ENCODE measurements at regions not wholly inside any gene's neighbourhood (a gene's known extent, or its start where the extent isn't known, plus 50 kb on each side); places are given as distances from the start of the nearest gene placed in this dataset.
"Not testable (repeated sequence)": the region's sequence is repeated elsewhere in the genome, so short reads cannot be mapped to it uniquely, and the experiment has no call there.

DNA sequence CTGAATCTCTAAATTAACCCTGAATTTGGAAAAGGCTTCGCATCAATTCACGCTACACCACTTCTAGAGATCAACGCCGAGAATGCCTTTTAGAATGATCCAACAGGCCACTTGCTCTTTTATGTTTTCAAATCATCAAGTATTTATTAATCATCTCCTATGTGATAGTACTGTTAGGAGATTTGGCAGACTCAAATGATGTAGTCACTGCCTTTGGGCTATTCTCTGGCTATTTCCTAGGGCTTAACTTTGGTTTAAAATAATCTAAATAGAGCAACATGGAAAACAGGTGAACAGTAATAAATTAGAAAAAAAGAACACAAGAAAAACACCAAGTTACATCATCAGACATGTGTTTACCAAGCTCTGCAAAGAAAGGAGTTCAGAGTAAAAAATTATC lies 140.3 kb downstream of the TENT5A start:
- Histone ChIP-seq H3K4me3 (ENCODE audit: low read depth, low read length) (no peak overlapping the region), H3K27ac (ENCODE audit: low read depth) (no peak overlapping the region), H3K4me1 (ENCODE audit: insufficient read depth) (no peaks in the 10 kb centered on the region), H3K36me3 (ENCODE audit: insufficient read depth) (no peaks in the 10 kb centered on the region)
- WGBS = 88% methylated on average over 4 of the region's 4 CpGs
- no peak for DNase-seq (ENCODE audit: extremely low spot score)

DNA sequence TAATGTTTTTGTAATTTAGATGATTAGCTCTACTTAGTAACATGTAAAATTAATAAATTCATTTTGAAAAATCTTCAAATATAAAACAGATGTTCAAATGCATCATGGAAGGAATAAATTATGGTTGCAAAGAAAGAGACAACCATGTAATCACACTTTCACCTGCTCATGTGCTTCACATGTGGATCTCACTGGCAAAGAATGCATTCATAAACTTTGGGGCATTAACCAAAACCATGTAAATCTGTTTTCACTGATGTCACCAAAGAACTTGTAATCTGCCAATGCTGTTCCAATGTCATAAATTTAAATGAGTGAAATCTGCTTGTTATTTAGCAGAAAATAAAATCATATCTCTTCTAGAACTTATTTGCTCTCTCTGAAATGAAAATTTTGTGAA lies 142.7 kb downstream of the TENT5A start:
- Histone ChIP-seq H3K36me3 (ENCODE audit: insufficient read depth) (no peaks in the 10 kb centered on the region), H3K27ac (ENCODE audit: low read depth) (no peak overlapping the region), H3K4me1 (ENCODE audit: insufficient read depth) (no peaks in the 10 kb centered on the region), H3K4me3 (ENCODE audit: low read depth, low read length) (no peak overlapping the region)
- DNase-seq (ENCODE audit: extremely low spot score) = no peak

GRCh38 chr6:81608776-81609175 lies 143.7 kb downstream of the TENT5A start:
- no peak for DNase-seq (ENCODE audit: extremely low spot score)
- H3K36me3 ChIP-seq (ENCODE audit: insufficient read depth) = no peaks in the 10 kb centered on the region
- H3K4me3 ChIP-seq (ENCODE audit: low read depth, low read length) = no peak overlapping the region
- H3K4me1 ChIP-seq (ENCODE audit: insufficient read depth) = no peaks in the 10 kb centered on the region
- H3K27ac ChIP-seq (ENCODE audit: low read depth) = no peak overlapping the region
- WGBS = 98% methylated on average over 2 of the region's 2 CpGs

DNA sequence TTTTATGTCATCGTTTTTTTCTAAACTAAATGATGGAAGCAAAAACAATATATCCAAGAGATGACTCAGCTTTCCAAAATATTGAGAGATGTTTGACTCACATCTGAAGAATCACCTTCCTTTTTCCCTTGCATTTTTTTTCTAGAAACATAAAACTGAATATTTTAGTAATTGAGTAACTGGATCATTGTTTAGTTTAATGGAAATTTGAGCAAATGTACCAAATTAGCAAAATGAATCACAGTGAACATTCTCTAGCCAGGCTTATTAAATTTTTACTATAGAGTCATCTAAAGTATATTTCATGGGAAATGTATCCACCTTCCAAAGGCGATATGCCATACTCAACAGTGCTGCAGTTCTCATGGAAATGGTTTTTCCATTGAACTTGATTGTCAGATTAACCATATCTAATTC lies 145.5 kb downstream of the TENT5A start:
- H3K4me3 ChIP-seq (ENCODE audit: low read depth, low read length) = no peak overlapping the region

DNA sequence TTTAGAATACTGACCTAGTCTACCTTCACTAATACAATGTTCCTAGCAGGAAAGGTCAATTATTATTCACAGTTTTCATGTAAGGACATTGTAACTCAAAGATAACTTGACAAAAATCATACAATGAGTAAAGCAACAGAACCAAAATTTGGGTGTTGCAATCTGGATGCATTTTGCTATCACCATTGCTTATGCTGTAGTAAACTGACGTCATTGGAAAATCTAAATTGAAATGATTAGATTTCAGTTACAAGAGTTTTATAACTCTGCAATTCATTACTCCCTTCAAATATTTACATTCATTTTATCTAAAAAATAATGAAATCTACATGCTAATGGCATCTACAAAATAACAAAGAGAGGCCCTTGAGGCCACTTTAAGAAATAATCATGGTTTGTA lies 147.0 kb downstream of the TENT5A start:
- H3K27ac ChIP-seq (ENCODE audit: low read depth) = no peak overlapping the region
- DNase-seq (ENCODE audit: extremely low spot score) = no peak
- 85% methylated on average over 1 of the region's 1 CpG for WGBS
- no peak overlapping the region for H3K4me3 ChIP-seq (ENCODE audit: low read depth, low read length)
- peaks cover 2% of the 10 kb centered on the region for H3K36me3 ChIP-seq (ENCODE audit: insufficient read depth)
- no peaks in the 10 kb centered on the region for H3K4me1 ChIP-seq (ENCODE audit: insufficient read depth)

More for the DNA sequence above, 145.5 kb downstream of the TENT5A start:
- Histone ChIP-seq H3K27ac (ENCODE audit: low read depth) (no peak overlapping the region), H3K36me3 (ENCODE audit: insufficient read depth) (no peaks in the 10 kb centered on the region), H3K4me1 (ENCODE audit: insufficient read depth) (no peaks in the 10 kb centered on the region)
- no peak for DNase-seq (ENCODE audit: extremely low spot score)
- WGBS = 87% methylated on average over 2 of the region's 2 CpGs

DNA sequence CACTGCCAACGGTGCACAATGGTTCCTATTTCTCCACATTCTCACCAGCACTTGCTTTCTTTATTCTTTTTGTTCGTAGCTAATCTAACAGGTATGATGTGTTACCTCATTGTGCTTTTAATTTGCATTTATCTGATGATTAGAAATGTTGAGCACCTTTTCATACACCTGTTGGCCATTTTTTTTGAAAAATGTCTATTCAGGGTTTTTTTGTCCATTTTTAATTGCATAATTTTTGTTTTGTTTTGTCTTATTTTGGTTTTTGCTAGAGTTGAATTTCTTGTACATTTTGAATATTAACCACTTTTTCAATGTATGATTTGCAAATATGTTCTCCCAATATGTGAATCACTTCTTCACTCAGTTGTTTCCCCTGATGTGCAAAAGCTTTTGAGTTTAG lies 150.6 kb downstream of the TENT5A start:
- Histone ChIP-seq H3K4me1 (ENCODE audit: insufficient read depth) (no peaks in the 10 kb centered on the region), H3K4me3 (ENCODE audit: low read depth, low read length) (no peak overlapping the region), H3K27ac (ENCODE audit: low read depth) (no peak overlapping the region), H3K36me3 (ENCODE audit: insufficient read depth) (peaks cover 2% of the 10 kb centered on the region)
- 94% methylated on average over 2 of the region's 2 CpGs for WGBS
- DNase-seq (ENCODE audit: extremely low spot score) = no peak

DNA sequence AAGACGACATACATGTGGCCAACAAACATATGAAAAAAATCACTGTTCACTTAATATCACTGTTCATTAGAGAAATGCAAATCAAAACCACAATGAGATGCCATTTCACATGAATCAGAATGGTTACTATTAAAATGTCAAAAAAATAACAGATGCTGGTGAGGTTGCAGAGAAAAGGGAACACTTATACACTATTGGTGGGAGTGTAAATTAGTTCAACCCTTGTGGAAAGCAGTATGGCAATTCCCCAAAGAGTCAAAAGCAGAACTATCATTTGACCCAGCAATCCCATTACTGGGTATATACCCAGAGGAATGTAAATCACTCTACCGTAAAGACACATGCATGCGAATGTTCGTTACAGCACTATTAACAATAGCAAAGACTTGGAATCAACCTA lies 152.0 kb downstream of the TENT5A start:
- not testable (repeated sequence) for H3K4me1 ChIP-seq (ENCODE audit: insufficient read depth); H3K4me3 ChIP-seq (ENCODE audit: low read depth, low read length); DNase-seq (ENCODE audit: extremely low spot score); H3K36me3 ChIP-seq (ENCODE audit: insufficient read depth); H3K27ac ChIP-seq (ENCODE audit: low read depth)
- WGBS = 96% methylated on average over 4 of the region's 4 CpGs

DNA sequence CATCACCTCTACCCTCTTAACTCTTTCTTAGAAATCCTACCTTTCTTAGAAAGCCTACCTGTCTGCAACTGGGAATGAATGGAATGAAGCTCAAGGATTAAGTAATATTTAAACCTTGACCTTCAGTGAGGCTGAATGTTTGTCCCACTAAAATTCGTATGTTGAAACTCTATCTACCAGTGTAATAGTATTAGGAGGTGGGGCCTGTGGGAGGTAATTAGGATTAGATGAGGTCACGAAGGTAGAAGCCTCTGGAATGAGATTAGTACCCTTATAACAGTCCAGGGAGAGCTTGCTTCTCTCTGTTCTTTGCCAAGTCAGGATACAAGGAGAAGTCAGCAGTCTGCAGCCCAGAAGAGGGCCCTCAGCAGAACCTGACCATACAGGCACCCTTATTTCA lies 158.0 kb downstream of the TENT5A start:
- Histone ChIP-seq H3K4me1 (ENCODE audit: insufficient read depth) (no peaks in the 10 kb centered on the region), H3K27ac (ENCODE audit: low read depth) (no peak overlapping the region), H3K4me3 (ENCODE audit: low read depth, low read length) (no peak overlapping the region), H3K36me3 (ENCODE audit: insufficient read depth) (no peaks in the 10 kb centered on the region)
- DNase-seq (ENCODE audit: extremely low spot score) = no peak
- 90% methylated on average over 2 of the region's 2 CpGs for WGBS

- H3K4me1 ChIP-seq (ENCODE audit: insufficient read depth) = no peaks in the 10 kb centered on the region
- H3K27ac ChIP-seq (ENCODE audit: low read depth) = no peak overlapping the region
- no peak overlapping the region for H3K4me3 ChIP-seq (ENCODE audit: low read depth, low read length)
- no peak for DNase-seq (ENCODE audit: extremely low spot score)
- WGBS = 79% methylated on average over 5 of the region's 5 CpGs
- no peaks in the 10 kb centered on the region for H3K36me3 ChIP-seq (ENCODE audit: insufficient read depth)
These were observed 162.2 kb downstream of the TENT5A start for GRCh38 chr6:81590314-81590691.

DNA sequence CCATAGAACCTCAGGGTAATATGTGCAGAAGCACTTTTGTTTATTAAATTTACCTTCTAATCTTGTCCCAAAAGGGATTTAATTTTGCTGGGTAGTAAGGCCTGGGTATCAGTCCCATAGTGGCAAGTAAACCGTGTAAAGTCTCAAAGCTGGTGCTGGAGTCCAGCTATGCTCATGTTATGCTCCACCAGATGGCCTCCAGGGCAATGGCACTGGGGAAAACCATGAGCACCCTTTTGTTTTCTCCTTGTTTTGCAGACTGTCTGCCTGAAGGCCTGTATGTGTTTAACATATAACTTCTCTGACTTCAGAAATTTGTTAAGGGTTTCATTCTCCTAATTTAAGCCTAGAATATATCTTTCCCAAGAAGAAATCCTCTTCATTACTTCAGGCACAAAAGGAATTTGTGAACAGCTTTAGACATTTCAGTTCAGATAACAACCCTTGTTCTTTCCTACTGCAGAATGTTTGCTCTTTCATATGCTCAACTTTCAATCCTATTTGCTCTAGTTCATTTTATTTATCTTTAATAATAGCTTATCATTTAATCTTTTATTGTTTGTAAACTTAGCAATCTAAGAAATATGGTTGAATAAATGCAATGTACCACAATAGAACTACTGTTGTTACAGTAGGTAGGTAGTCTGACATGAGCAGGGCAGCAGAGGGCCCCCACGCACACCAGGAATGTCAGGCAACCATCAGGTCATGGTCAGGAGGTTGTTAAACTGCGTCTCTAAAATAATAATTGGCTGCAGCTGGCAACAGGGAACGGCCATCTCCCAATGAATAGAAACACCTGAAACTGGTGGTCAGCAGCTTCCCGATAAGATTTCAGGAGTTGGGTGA lies 162.8 kb downstream of the TENT5A start:
- Histone ChIP-seq H3K27ac (ENCODE audit: low read depth) (no peak overlapping the region), H3K4me3 (ENCODE audit: low read depth, low read length) (no peak overlapping the region), H3K4me1 (ENCODE audit: insufficient read depth) (no peaks in the 10 kb centered on the region), H3K36me3 (ENCODE audit: insufficient read depth) (no peaks in the 10 kb centered on the region)
- no peak for DNase-seq (ENCODE audit: extremely low spot score)
- 63% methylated on average over 5 of the region's 5 CpGs for WGBS

- H3K4me1 ChIP-seq (ENCODE audit: insufficient read depth); H3K4me3 ChIP-seq (ENCODE audit: low read depth, low read length); DNase-seq (ENCODE audit: extremely low spot score); H3K36me3 ChIP-seq (ENCODE audit: insufficient read depth); H3K27ac ChIP-seq (ENCODE audit: low read depth): not testable (repeated sequence)
- WGBS = 52% methylated on average over 1 of the region's 1 CpG
These were observed 166.8 kb downstream of the TENT5A start for GRCh38 chr6:81585686-81586085.

GRCh38 chr6:81584156-81584555 lies 168.3 kb downstream of the TENT5A start:
- not testable (repeated sequence) for H3K4me1 ChIP-seq (ENCODE audit: insufficient read depth); H3K36me3 ChIP-seq (ENCODE audit: insufficient read depth); H3K27ac ChIP-seq (ENCODE audit: low read depth); H3K4me3 ChIP-seq (ENCODE audit: low read depth, low read length); DNase-seq (ENCODE audit: extremely low spot score)
- WGBS = 83% methylated on average over 2 of the region's 2 CpGs

- Histone ChIP-seq H3K4me1 (ENCODE audit: insufficient read depth) (no peaks in the 10 kb centered on the region), H3K27ac (ENCODE audit: low read depth) (peak overlapping the region; percentile 38), H3K36me3 (ENCODE audit: insufficient read depth) (no peaks in the 10 kb centered on the region), H3K4me3 (ENCODE audit: low read depth, low read length) (no peak overlapping the region)
- DNase-seq (ENCODE audit: extremely low spot score) = no peak
These were observed 177.0 kb downstream of the TENT5A start for GRCh38 chr6:81575442-81575841.

DNA sequence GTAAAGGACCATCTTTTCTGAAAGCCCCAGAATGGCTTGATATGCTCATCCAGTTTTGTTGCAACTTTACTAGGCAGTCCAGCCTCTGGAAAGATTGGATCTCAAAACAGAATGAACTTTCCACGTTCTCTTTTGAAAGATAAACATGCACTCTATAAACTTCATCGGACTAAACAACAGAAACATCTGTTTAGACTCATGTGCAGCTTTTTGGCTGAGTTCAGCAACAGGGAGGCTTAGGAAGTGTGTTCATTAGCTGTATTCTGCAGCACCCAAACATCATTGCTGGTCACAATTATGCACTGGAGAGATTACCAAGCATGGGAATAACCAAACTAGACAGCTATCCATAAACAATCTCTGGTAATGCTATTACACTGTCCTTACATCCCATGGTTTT lies 180.5 kb downstream of the TENT5A start:
- DNase-seq (ENCODE audit: extremely low spot score) = peak; percentile 64
- Histone ChIP-seq H3K27ac (ENCODE audit: low read depth) (no peak overlapping the region), H3K4me3 (ENCODE audit: low read depth, low read length) (no peak overlapping the region), H3K4me1 (ENCODE audit: insufficient read depth) (no peaks in the 10 kb centered on the region), H3K36me3 (ENCODE audit: insufficient read depth) (no peaks in the 10 kb centered on the region)
- 16% methylated on average over 2 of the region's 2 CpGs for WGBS

- Histone ChIP-seq H3K36me3 (ENCODE audit: insufficient read depth) (no peaks in the 10 kb centered on the region), H3K27ac (ENCODE audit: low read depth) (no peak overlapping the region), H3K4me1 (ENCODE audit: insufficient read depth) (no peaks in the 10 kb centered on the region), H3K4me3 (ENCODE audit: low read depth, low read length) (no peak overlapping the region)
- DNase-seq (ENCODE audit: extremely low spot score) = no peak
- 66% methylated on average over 1 of the region's 1 CpG for WGBS
These were observed 181.8 kb downstream of the TENT5A start for GRCh38 chr6:81570681-81571080.

Data from urinary bladder (tissue), 3 donors.